HCT116 (cell line): ENCODE measurements at regions not wholly inside any gene's neighbourhood (a gene's known extent, or its start where the extent isn't known, plus 50 kb on each side); places are given as distances from the start of the nearest gene placed in this dataset.

Source experiments
- ATAC-seq: fragments of 200-7000 bp; cut with Tn5 transposase; 2 replicates; pipeline ENCODE4 v1.9.1; 2020; ENCODE audit warnings: mild to moderate bottlenecking, moderate library complexity
- BruUV-seq: library from RNA; stranded (reverse); fragments of 400-500 nt; replicated peaks from 2 replicates; lab custom pipeline; 2021; lab: Mats Ljungman, UMichigan
- CTCF ChIA-PET: fragments of 300-600 bp; sonication (Branson Sonifier 250); formaldehyde crosslinking; loops from one replicate; lab custom pipeline; 2021; ENCODE audit warnings: antibody characterized with exemption; lab: Charles Lee
- POLR2A ChIA-PET: fragments of 300-600, 350-600 bp; sonication (Branson Sonifier 250); formaldehyde crosslinking; loops from one replicate; lab custom pipeline; 2021; ENCODE audit warnings: antibody characterized with exemption; lab: Charles Lee
- RAD21 ChIA-PET, 2 experiments: fragments of 300-600 bp; sonication (Branson Sonifier 250); formaldehyde crosslinking; loops; one replicate each; lab custom pipeline; 2023; ENCODE audit warnings: low total read pairs in 2 of 2; ENCODE audit not compliant: uncharacterized antibody in 2 of 2, unreplicated experiment in 2 of 2, low non-redundant PET in 1 of 2; lab: Charles Lee
- DNase-seq: peaks from one replicate; pipeline ENCODE4 v3.0.0-alpha.2; 2010; ENCODE audit warnings: low read depth, low spot score
- H2AFZ ChIP-seq: fragments of 200-600 bp; shearing (Covaris generic), sonication (generic); 2 replicates; pipeline ENCODE4 v1.6.1; 2017; ENCODE audit warnings: low read depth, mixed run types, mixed read lengths, antibody characterized with exemption, low read length; ENCODE audit not compliant: poor library complexity, severe bottlenecking
- H3K27ac ChIP-seq: 2 replicates; pipeline ENCODE4 v1.5.1; 2012; ENCODE audit warnings: low read depth, low read length
- H3K27me3 ChIP-seq: fragments of 200-600 bp; sonication (generic); 2 replicates; pipeline ENCODE4 v1.6.1; 2016; ENCODE audit warnings: mixed run types, low read length, mixed read lengths; ENCODE audit not compliant: insufficient read depth
- H3K36me3 ChIP-seq, 2 experiments: fragments of 200-500 bp in 1 of 2; fragments of 200-600 bp in 1 of 2; sonication (Bioruptor generic) in 1 of 2; sonication (generic) in 1 of 2; 2 replicates each; pipeline versions ENCODE4 v1.5.1 to v1.6.1; 2014 to 2016; ENCODE audit warnings: low read length in 2 of 2, inconsistent platforms in 1 of 2, mixed read lengths in 1 of 2, mixed run types in 1 of 2; ENCODE audit not compliant: insufficient read depth in 2 of 2, control insufficient read depth in 1 of 2
- H3K4me1 ChIP-seq, 2 experiments: fragments of 200-600 bp in 1 of 2; sonication (generic) in 1 of 2; 2 replicates each; pipeline versions ENCODE4 v1.5.1 to v1.6.1; 2012 to 2017; ENCODE audit warnings: low read length in 2 of 2, inconsistent platforms in 1 of 2, mild to moderate bottlenecking in 1 of 2, mixed read lengths in 1 of 2, mixed run types in 1 of 2, moderate library complexity in 1 of 2; ENCODE audit not compliant: insufficient read depth in 2 of 2, control insufficient read depth in 1 of 2
- H3K4me2 ChIP-seq: fragments of 200-600 bp; sonication (generic); 2 replicates; pipeline ENCODE4 v1.6.1; 2017; ENCODE audit warnings: mixed run types, low read length, mixed read lengths
- H3K4me3 ChIP-seq, 2 experiments: fragments of 200-600 bp in 1 of 2; sonication (generic) in 1 of 2; replicated peaks in 1 of 2; 2 replicates each; pipeline ENCODE4 v1.5.1; 2011 to 2016; ENCODE audit warnings: low read length in 2 of 2, control low read depth in 1 of 2, low read depth in 1 of 2, mild to moderate bottlenecking in 1 of 2, mixed read lengths in 1 of 2, mixed run types in 1 of 2
- H3K79me2 ChIP-seq: fragments of 200-600 bp; sonication (generic); 2 replicates; pipeline ENCODE4 v1.6.1; 2017; ENCODE audit warnings: mild to moderate bottlenecking, mixed run types, low read length, moderate library complexity, mixed read lengths; ENCODE audit not compliant: insufficient read depth
- H3K9ac ChIP-seq: fragments of 200-600 bp; sonication (generic); 2 replicates; pipeline ENCODE4 v1.6.1; 2016; ENCODE audit warnings: low read length, mixed read lengths
- H3K9me2 ChIP-seq: fragments of 200-600 bp; sonication (generic), shearing (Covaris generic); 2 replicates; pipeline ENCODE4 v1.6.1; 2017; ENCODE audit warnings: mixed run types, mild to moderate bottlenecking, moderate library complexity; ENCODE audit not compliant: insufficient read depth
- H3K9me3 ChIP-seq, 2 experiments: fragments of 200-500 bp in 1 of 2; fragments of 200-600 bp in 1 of 2; sonication (Bioruptor generic) in 1 of 2; sonication (generic) in 1 of 2; 2 replicates each; pipeline ENCODE4 v1.6.1; 2014 to 2017; ENCODE audit warnings: low read length in 2 of 2, mixed read lengths in 2 of 2, inconsistent platforms in 1 of 2, low read depth in 1 of 2, mild to moderate bottlenecking in 1 of 2, mixed run types in 1 of 2, moderate library complexity in 1 of 2; ENCODE audit not compliant: control insufficient read depth in 1 of 2, insufficient read depth in 1 of 2
- H4K20me1 ChIP-seq: fragments of 200-600 bp; sonication (generic), shearing (Covaris generic); 2 replicates; pipeline ENCODE4 v1.6.1; 2017; ENCODE audit warnings: mixed run types, mild to moderate bottlenecking, moderate library complexity; ENCODE audit not compliant: insufficient read depth
- CBX3 ChIP-seq: IDR thresholded peaks from 2 replicates; pipeline ENCODE4 v1.6.1; 2012; ENCODE audit warnings: low read depth
- CEBPB ChIP-seq: IDR thresholded peaks from 2 replicates; pipeline ENCODE4 v1.6.1; 2012; ENCODE audit warnings: low read depth
- EGR1 ChIP-seq: IDR thresholded peaks from 2 replicates; pipeline ENCODE4 v1.6.1; 2012; ENCODE audit warnings: low read depth
- EZH2 ChIP-seq: fragments of 200-600 bp; sonication (generic); IDR thresholded peaks from 2 replicates; pipeline ENCODE4 v1.6.1; 2017; ENCODE audit warnings: antibody characterized with exemption, mixed run types
- POLR2A ChIP-seq: IDR thresholded peaks from 2 replicates; pipeline ENCODE4 v1.7.0; 2011; ENCODE audit warnings: borderline replicate concordance; ENCODE audit not compliant: insufficient read depth, insufficient read length; ENCODE audit errors: extremely low read depth
- POLR2AphosphoS5 ChIP-seq: IDR thresholded peaks from 2 replicates; pipeline ENCODE4 v1.6.1; 2011; ENCODE audit warnings: mild to moderate bottlenecking, low read depth, low read length, moderate library complexity
- RAD21 ChIP-seq: IDR thresholded peaks from 2 replicates; pipeline ENCODE4 v1.6.1; 2012; ENCODE audit warnings: low read depth, mild to moderate bottlenecking
- SIN3A ChIP-seq: IDR thresholded peaks from 2 replicates; pipeline ENCODE4 v1.6.1; 2012; ENCODE audit warnings: low read depth
- ZFX ChIP-seq: fragments of 450-650 bp; IDR thresholded peaks from 2 replicates; pipeline ENCODE4 v1.6.1; 2017
- intact Hi-C: fragments of 100-400 bp; cut with micrococcal nuclease; formaldehyde crosslinking; loops from 2 replicates; pipeline ENCODE4 v1.10.0; 2022
- TF ChIP-seq, protein P1 (sequence below): IDR thresholded peaks from 2 replicates; pipeline ENCODE4 v1.6.1; 2012
- TF ChIP-seq, protein P2 (sequence below): IDR thresholded peaks from 2 replicates; pipeline ENCODE4 v1.6.1; 2012; ENCODE audit warnings: low read depth
- TF ChIP-seq, protein P3 (sequence below): IDR thresholded peaks from 2 replicates; pipeline ENCODE4 v1.6.1; 2011; ENCODE audit warnings: mild to moderate bottlenecking, low read length, moderate library complexity; ENCODE audit not compliant: insufficient replicate concordance; ENCODE audit errors: extremely low read depth

DNA sequence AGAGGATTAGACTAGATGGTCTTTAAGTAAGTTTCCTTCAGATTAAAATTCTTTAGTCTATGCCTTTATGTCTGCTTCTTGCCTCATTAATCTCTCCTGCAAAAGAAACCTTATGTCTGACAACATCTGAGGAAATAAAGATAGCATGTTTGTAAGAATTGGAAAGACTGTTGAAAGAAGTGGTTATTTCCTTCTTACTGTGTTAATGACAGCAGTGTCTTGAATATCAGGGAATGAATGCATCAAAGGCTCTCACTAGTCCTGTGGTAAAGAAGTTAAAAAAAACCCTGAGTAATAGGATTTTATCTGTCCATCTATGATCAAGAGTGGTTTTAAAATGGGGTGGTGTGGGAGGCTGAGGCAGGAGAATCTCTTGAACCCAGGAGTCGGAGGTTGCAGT is 302.0 kb downstream of the PRL start:
- Histone ChIP-seq H3K27ac (no peak overlapping the region), H4K20me1 (no peaks in the 10 kb centered on the region), H3K4me1 (no peaks in the 10 kb centered on the region), H3K9ac (no peak overlapping the region), H3K4me3 (no peak overlapping the region), H3K27me3 (no peaks in the 10 kb centered on the region), H3K4me2 (no peak overlapping the region), H3K36me3 (no peaks in the 10 kb centered on the region), H3K9me3 (no peaks in the 10 kb centered on the region), H3K79me2 (no peaks in the 10 kb centered on the region), H2AFZ (no peak overlapping the region), H3K9me2 (no peaks in the 10 kb centered on the region)
- ChIA-PET RAD21 (no interaction called here), CTCF (no interaction called here), POLR2A (no interaction called here)
- TF ChIP-seq, protein P1, sequence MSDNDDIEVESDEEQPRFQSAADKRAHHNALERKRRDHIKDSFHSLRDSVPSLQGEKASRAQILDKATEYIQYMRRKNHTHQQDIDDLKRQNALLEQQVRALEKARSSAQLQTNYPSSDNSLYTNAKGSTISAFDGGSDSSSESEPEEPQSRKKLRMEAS = no peak
- no peak for TF ChIP-seq CEBPB
- TF ChIP-seq RAD21 = no peak
- TF ChIP-seq, protein P2, sequence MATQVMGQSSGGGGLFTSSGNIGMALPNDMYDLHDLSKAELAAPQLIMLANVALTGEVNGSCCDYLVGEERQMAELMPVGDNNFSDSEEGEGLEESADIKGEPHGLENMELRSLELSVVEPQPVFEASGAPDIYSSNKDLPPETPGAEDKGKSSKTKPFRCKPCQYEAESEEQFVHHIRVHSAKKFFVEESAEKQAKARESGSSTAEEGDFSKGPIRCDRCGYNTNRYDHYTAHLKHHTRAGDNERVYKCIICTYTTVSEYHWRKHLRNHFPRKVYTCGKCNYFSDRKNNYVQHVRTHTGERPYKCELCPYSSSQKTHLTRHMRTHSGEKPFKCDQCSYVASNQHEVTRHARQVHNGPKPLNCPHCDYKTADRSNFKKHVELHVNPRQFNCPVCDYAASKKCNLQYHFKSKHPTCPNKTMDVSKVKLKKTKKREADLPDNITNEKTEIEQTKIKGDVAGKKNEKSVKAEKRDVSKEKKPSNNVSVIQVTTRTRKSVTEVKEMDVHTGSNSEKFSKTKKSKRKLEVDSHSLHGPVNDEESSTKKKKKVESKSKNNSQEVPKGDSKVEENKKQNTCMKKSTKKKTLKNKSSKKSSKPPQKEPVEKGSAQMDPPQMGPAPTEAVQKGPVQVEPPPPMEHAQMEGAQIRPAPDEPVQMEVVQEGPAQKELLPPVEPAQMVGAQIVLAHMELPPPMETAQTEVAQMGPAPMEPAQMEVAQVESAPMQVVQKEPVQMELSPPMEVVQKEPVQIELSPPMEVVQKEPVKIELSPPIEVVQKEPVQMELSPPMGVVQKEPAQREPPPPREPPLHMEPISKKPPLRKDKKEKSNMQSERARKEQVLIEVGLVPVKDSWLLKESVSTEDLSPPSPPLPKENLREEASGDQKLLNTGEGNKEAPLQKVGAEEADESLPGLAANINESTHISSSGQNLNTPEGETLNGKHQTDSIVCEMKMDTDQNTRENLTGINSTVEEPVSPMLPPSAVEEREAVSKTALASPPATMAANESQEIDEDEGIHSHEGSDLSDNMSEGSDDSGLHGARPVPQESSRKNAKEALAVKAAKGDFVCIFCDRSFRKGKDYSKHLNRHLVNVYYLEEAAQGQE = no peak
- no peak for TF ChIP-seq ZFX
- no peak for TF ChIP-seq EGR1
- TF ChIP-seq CBX3 = no peak
- TF ChIP-seq POLR2AphosphoS5 = no peak
- TF ChIP-seq POLR2A = no peak
- TF ChIP-seq, protein P3, sequence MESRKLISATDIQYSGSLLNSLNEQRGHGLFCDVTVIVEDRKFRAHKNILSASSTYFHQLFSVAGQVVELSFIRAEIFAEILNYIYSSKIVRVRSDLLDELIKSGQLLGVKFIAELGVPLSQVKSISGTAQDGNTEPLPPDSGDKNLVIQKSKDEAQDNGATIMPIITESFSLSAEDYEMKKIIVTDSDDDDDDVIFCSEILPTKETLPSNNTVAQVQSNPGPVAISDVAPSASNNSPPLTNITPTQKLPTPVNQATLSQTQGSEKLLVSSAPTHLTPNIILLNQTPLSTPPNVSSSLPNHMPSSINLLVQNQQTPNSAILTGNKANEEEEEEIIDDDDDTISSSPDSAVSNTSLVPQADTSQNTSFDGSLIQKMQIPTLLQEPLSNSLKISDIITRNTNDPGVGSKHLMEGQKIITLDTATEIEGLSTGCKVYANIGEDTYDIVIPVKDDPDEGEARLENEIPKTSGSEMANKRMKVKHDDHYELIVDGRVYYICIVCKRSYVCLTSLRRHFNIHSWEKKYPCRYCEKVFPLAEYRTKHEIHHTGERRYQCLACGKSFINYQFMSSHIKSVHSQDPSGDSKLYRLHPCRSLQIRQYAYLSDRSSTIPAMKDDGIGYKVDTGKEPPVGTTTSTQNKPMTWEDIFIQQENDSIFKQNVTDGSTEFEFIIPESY = no peak
- TF ChIP-seq SIN3A = no peak
- no peak for TF ChIP-seq EZH2
- no peak for ATAC-seq
- DNase-seq = no peak
- intact Hi-C loops = no loop called here
- BruUV-seq = no TSS peak
